GM23338 (cell line): ENCODE measurements at regions not wholly inside any gene's neighbourhood (a gene's known extent, or its start where the extent isn't known, plus 50 kb on each side); places are given as distances from the start of the nearest gene placed in this dataset.

ENCODE experiments used
- ATAC-seq: fragments of 200-7000 bp; cut with Tn5 transposase; 3 replicates; pipeline ENCODE4 v1.9.1; 2020
- DNase-seq: peaks from one replicate; pipeline ENCODE4 v3.0.0-alpha.2; 2015; ENCODE audit warnings: low spot score
- H2AFZ ChIP-seq: fragments of 200-600 bp; sonication (generic); 2 replicates; pipeline ENCODE4 v1.8.0; 2016; ENCODE audit warnings: antibody characterized with exemption, mild to moderate bottlenecking, moderate library complexity
- H3F3A ChIP-seq: fragments of 200-600 bp; sonication (generic); replicated peaks from 2 replicates; pipeline ENCODE4 v1.8.0; 2017; ENCODE audit warnings: antibody characterized with exemption, mixed run types, low read depth
- H3K27ac ChIP-seq: fragments of 200-600 bp; sonication (generic); 2 replicates; pipeline ENCODE4 v1.6.1; 2016; ENCODE audit warnings: low read depth
- H3K27me3 ChIP-seq: fragments of 200-600 bp; sonication (generic); 2 replicates; pipeline ENCODE4 v1.8.0; 2016; ENCODE audit warnings: mild to moderate bottlenecking, mixed run types, moderate library complexity; ENCODE audit not compliant: insufficient read depth
- H3K36me3 ChIP-seq: fragments of 200-600 bp; sonication (generic); 2 replicates; pipeline ENCODE4 v1.8.0; 2016; ENCODE audit warnings: mild to moderate bottlenecking; ENCODE audit not compliant: insufficient read depth
- H3K4me1 ChIP-seq: fragments of 200-600 bp; sonication (generic); 2 replicates; pipeline ENCODE4 v1.8.0; 2016; ENCODE audit warnings: mild to moderate bottlenecking, moderate library complexity; ENCODE audit not compliant: insufficient read depth
- H3K4me2 ChIP-seq: fragments of 200-600 bp; sonication (generic); 2 replicates; pipeline ENCODE4 v1.7.1; 2017; ENCODE audit warnings: mixed run types
- H3K4me3 ChIP-seq: fragments of 200-600 bp; sonication (generic); 2 replicates; pipeline ENCODE4 v1.6.1; 2016; ENCODE audit warnings: mixed run types
- H3K79me2 ChIP-seq: fragments of 200-600 bp; sonication (generic); replicated peaks from 2 replicates; pipeline ENCODE4 v1.8.0; 2017; ENCODE audit warnings: mild to moderate bottlenecking; ENCODE audit not compliant: insufficient read depth
- H3K9me2 ChIP-seq: fragments of 200-600 bp; sonication (generic); 2 replicates; pipeline ENCODE4 v1.8.0; 2017; ENCODE audit not compliant: insufficient read depth
- H4K20me1 ChIP-seq: fragments of 200-600 bp; sonication (generic); replicated peaks from 2 replicates; pipeline ENCODE4 v1.8.0; 2017; ENCODE audit warnings: mild to moderate bottlenecking; ENCODE audit not compliant: insufficient read depth
- H3K27ac Mint-ChIP-seq: 2 replicates; pipeline ENCODE4 v1.8.0; 2020; ENCODE audit warnings: inconsistent platforms, mild to moderate bottlenecking, moderate library complexity, mixed read lengths
- H3K27me3 Mint-ChIP-seq: 3 replicates; pipeline ENCODE4 v1.8.0; 2022; ENCODE audit warnings: low read depth, mild to moderate bottlenecking, moderate library complexity, mixed read lengths, inconsistent platforms; ENCODE audit not compliant: insufficient read depth, poor library complexity
- H3K36me3 Mint-ChIP-seq: 3 replicates; pipeline ENCODE4 v1.8.0; 2021; ENCODE audit warnings: low read depth, mild to moderate bottlenecking, inconsistent platforms, moderate library complexity, mixed read lengths
- H3K4me1 Mint-ChIP-seq: 3 replicates; pipeline ENCODE4 v1.8.0; 2020; ENCODE audit warnings: mild to moderate bottlenecking, inconsistent platforms, mixed read lengths
- H3K4me3 Mint-ChIP-seq: 3 replicates; pipeline ENCODE4 v1.8.0; 2021; ENCODE audit warnings: moderate library complexity, mild to moderate bottlenecking, inconsistent platforms, mixed read lengths
- H3K9me3 Mint-ChIP-seq: 3 replicates; pipeline ENCODE4 v1.8.0; 2020; ENCODE audit warnings: moderate library complexity, mild to moderate bottlenecking, inconsistent platforms, mixed read lengths
- CREB1 ChIP-seq: fragments of 250-450 bp; sonication (Bioruptor Pico); IDR thresholded peaks from 2 replicates; pipeline ENCODE4 v1.5.0; 2020; ENCODE audit warnings: low read depth, mild to moderate bottlenecking, moderate library complexity
- EZH2 ChIP-seq: fragments of 200-600 bp; sonication (generic); IDR thresholded peaks from one replicate; pipeline ENCODE4 v1.8.0; 2017; ENCODE audit warnings: antibody characterized with exemption, mild to moderate bottlenecking, low read depth; ENCODE audit not compliant: unreplicated experiment
- EZH2phosphoT487 ChIP-seq: fragments of 200-600 bp; sonication (generic); IDR thresholded peaks from one replicate; pipeline ENCODE4 v1.8.1; 2018; ENCODE audit warnings: antibody characterized with exemption; ENCODE audit not compliant: unreplicated experiment
- JUNB ChIP-seq: IDR thresholded peaks from one replicate; pipeline ENCODE4 v1.6.1; 2016; ENCODE audit warnings: antibody characterized with exemption; ENCODE audit not compliant: unreplicated experiment
- NANOG ChIP-seq: IDR thresholded peaks from 2 replicates; pipeline ENCODE4 v1.6.1; 2016; ENCODE audit warnings: antibody characterized with exemption, borderline replicate concordance
- POLR2AphosphoS5 ChIP-seq: IDR thresholded peaks from 2 replicates; pipeline ENCODE4 v1.6.1; 2016; ENCODE audit warnings: antibody characterized with exemption, low read depth
- STAT1 ChIP-seq: IDR thresholded peaks from one replicate; pipeline ENCODE4 v1.6.1; 2016; ENCODE audit warnings: antibody characterized with exemption; ENCODE audit not compliant: unreplicated experiment
- ZNF114 ChIP-seq: fragments of 250-450 bp; sonication (Bioruptor Pico); IDR thresholded peaks from 2 replicates; pipeline ENCODE4 v1.5.0; 2020; ENCODE audit warnings: mild to moderate bottlenecking, moderate library complexity
- ZNF331 ChIP-seq: fragments of 250-450 bp; sonication (Bioruptor Pico); IDR thresholded peaks from 2 replicates; pipeline ENCODE4 v1.5.0; 2020; ENCODE audit warnings: low read depth, mild to moderate bottlenecking, moderate library complexity
- TF ChIP-seq, protein P1 (sequence below): IDR thresholded peaks from 2 replicates; pipeline ENCODE4 v1.6.1; 2016; ENCODE audit warnings: antibody characterized with exemption
- TF ChIP-seq, protein P2 (sequence below): fragments of 250-450 bp; sonication (Bioruptor Pico); IDR thresholded peaks from 2 replicates; pipeline ENCODE4 v1.5.0; 2020; ENCODE audit warnings: mild to moderate bottlenecking, moderate library complexity
- TF ChIP-seq, protein P3 (sequence below): IDR thresholded peaks from one replicate; pipeline ENCODE4 v1.6.1; 2018; ENCODE audit warnings: antibody characterized with exemption; ENCODE audit not compliant: unreplicated experiment

DNA sequence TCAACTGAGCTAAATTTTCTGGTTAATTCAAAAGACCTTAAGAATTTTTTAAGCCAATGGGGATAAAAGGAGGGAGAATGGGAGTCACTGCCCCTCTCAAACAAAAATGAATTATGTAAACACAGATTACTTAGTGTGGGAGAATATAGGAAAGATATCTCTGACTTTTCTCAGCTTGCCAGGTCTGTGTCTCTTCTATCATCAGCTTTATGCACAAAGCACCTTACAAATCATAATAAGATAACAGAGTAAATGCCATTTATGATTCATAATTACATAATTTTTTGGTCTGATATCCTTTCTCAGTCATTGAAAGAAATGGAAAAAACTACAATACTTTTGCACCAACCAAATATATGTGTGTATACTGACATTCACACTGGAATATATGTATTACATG, 604.6 kb upstream of the FAM241A start:
- Histone ChIP-seq H4K20me1 (no peaks in the 10 kb centered on the region), H3K27ac (no peak overlapping the region), H3K79me2 (no peaks in the 10 kb centered on the region), H3K27me3 (no peaks in the 10 kb centered on the region), H3F3A (no peaks in the 10 kb centered on the region), H3K4me1 (peaks cover 7% of the 10 kb centered on the region), H3K4me2 (no peak overlapping the region), H3K36me3 (no peaks in the 10 kb centered on the region), H2AFZ (no peak overlapping the region), H3K9me2 (no peaks in the 10 kb centered on the region), H3K4me3 (no peak overlapping the region)
- Mint-ChIP-seq H3K4me3 (no peak overlapping the region), H3K36me3 (no peaks in the 10 kb centered on the region), H3K27me3 (no peaks in the 10 kb centered on the region), H3K27ac (no peak overlapping the region), H3K9me3 (no peaks in the 10 kb centered on the region), H3K4me1 (peaks cover 6% of the 10 kb centered on the region; the same call in 2 of the 3 replicates)
- no peak for TF ChIP-seq ZNF114
- no peak for TF ChIP-seq CREB1
- TF ChIP-seq EZH2, result no peak
- TF ChIP-seq EZH2phosphoT487, result no peak
- no peak for TF ChIP-seq NANOG
- no peak for TF ChIP-seq STAT1
- no peak for TF ChIP-seq POLR2AphosphoS5
- TF ChIP-seq, protein P1, sequence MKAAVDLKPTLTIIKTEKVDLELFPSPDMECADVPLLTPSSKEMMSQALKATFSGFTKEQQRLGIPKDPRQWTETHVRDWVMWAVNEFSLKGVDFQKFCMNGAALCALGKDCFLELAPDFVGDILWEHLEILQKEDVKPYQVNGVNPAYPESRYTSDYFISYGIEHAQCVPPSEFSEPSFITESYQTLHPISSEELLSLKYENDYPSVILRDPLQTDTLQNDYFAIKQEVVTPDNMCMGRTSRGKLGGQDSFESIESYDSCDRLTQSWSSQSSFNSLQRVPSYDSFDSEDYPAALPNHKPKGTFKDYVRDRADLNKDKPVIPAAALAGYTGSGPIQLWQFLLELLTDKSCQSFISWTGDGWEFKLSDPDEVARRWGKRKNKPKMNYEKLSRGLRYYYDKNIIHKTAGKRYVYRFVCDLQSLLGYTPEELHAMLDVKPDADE, result no peak
- no peak for TF ChIP-seq JUNB
- TF ChIP-seq, protein P2, sequence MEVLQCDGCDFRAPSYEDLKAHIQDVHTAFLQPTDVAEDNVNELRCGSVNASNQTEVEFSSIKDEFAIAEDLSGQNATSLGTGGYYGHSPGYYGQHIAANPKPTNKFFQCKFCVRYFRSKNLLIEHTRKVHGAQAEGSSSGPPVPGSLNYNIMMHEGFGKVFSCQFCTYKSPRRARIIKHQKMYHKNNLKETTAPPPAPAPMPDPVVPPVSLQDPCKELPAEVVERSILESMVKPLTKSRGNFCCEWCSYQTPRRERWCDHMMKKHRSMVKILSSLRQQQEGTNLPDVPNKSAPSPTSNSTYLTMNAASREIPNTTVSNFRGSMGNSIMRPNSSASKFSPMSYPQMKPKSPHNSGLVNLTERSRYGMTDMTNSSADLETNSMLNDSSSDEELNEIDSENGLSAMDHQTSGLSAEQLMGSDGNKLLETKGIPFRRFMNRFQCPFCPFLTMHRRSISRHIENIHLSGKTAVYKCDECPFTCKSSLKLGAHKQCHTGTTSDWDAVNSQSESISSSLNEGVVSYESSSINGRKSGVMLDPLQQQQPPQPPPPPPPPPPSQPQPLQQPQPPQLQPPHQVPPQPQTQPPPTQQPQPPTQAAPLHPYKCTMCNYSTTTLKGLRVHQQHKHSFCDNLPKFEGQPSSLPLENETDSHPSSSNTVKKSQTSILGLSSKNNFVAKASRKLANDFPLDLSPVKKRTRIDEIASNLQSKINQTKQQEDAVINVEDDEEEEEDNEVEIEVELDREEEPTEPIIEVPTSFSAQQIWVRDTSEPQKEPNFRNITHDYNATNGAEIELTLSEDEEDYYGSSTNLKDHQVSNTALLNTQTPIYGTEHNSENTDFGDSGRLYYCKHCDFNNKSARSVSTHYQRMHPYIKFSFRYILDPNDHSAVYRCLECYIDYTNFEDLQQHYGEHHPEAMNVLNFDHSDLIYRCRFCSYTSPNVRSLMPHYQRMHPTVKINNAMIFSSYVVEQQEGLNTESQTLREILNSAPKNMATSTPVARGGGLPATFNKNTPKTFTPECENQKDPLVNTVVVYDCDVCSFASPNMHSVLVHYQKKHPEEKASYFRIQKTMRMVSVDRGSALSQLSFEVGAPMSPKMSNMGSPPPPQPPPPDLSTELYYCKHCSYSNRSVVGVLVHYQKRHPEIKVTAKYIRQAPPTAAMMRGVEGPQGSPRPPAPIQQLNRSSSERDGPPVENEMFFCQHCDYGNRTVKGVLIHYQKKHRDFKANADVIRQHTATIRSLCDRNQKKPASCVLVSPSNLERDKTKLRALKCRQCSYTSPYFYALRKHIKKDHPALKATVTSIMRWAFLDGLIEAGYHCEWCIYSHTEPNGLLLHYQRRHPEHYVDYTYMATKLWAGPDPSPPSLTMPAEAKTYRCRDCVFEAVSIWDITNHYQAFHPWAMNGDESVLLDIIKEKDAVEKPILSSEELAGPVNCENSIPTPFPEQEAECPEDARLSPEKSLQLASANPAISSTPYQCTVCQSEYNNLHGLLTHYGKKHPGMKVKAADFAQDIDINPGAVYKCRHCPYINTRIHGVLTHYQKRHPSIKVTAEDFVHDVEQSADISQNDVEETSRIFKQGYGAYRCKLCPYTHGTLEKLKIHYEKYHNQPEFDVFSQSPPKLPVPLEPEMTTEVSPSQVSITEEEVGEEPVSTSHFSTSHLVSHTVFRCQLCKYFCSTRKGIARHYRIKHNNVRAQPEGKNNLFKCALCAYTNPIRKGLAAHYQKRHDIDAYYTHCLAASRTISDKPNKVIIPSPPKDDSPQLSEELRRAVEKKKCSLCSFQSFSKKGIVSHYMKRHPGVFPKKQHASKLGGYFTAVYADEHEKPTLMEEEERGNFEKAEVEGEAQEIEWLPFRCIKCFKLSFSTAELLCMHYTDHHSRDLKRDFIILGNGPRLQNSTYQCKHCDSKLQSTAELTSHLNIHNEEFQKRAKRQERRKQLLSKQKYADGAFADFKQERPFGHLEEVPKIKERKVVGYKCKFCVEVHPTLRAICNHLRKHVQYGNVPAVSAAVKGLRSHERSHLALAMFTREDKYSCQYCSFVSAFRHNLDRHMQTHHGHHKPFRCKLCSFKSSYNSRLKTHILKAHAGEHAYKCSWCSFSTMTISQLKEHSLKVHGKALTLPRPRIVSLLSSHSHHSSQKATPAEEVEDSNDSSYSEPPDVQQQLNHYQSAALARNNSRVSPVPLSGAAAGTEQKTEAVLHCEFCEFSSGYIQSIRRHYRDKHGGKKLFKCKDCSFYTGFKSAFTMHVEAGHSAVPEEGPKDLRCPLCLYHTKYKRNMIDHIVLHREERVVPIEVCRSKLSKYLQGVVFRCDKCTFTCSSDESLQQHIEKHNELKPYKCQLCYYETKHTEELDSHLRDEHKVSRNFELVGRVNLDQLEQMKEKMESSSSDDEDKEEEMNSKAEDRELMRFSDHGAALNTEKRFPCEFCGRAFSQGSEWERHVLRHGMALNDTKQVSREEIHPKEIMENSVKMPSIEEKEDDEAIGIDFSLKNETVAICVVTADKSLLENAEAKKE, result no peak
- TF ChIP-seq, protein P3, sequence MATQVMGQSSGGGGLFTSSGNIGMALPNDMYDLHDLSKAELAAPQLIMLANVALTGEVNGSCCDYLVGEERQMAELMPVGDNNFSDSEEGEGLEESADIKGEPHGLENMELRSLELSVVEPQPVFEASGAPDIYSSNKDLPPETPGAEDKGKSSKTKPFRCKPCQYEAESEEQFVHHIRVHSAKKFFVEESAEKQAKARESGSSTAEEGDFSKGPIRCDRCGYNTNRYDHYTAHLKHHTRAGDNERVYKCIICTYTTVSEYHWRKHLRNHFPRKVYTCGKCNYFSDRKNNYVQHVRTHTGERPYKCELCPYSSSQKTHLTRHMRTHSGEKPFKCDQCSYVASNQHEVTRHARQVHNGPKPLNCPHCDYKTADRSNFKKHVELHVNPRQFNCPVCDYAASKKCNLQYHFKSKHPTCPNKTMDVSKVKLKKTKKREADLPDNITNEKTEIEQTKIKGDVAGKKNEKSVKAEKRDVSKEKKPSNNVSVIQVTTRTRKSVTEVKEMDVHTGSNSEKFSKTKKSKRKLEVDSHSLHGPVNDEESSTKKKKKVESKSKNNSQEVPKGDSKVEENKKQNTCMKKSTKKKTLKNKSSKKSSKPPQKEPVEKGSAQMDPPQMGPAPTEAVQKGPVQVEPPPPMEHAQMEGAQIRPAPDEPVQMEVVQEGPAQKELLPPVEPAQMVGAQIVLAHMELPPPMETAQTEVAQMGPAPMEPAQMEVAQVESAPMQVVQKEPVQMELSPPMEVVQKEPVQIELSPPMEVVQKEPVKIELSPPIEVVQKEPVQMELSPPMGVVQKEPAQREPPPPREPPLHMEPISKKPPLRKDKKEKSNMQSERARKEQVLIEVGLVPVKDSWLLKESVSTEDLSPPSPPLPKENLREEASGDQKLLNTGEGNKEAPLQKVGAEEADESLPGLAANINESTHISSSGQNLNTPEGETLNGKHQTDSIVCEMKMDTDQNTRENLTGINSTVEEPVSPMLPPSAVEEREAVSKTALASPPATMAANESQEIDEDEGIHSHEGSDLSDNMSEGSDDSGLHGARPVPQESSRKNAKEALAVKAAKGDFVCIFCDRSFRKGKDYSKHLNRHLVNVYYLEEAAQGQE, result no peak
- TF ChIP-seq ZNF331 (CRISPR knock-in tag), result no peak
- ATAC-seq (no peak), DNase-seq (no peak)
